H9 (cell line): ENCODE measurements at regions not wholly inside any gene's neighbourhood (a gene's known extent, or its start where the extent isn't known, plus 50 kb on each side); places are given as distances from the start of the nearest gene placed in this dataset.

ENCODE experiments used
- DNase-seq: peaks from one replicate; pipeline ENCODE4 v3.0.0-alpha.2; 2017
- H2AFZ ChIP-seq: one replicate; pipeline ENCODE4 v1.6.1; 2013; ENCODE audit warnings: mild to moderate bottlenecking, low read length, control low read depth, moderate library complexity
- H2AK5ac ChIP-seq: 2 replicates; pipeline ENCODE4 v1.6.1; 2013; ENCODE audit warnings: low read length, control low read depth, mixed read lengths; ENCODE audit not compliant: insufficient read length
- H2BK120ac ChIP-seq: one replicate; pipeline ENCODE4 v1.6.1; 2013; ENCODE audit warnings: low read depth, mild to moderate bottlenecking, low read length, control low read depth, inconsistent platforms; ENCODE audit not compliant: poor library complexity, severe bottlenecking
- H2BK12ac ChIP-seq: 2 replicates; pipeline ENCODE4 v1.6.1; 2013; ENCODE audit warnings: low read length, control low read depth, mixed read lengths, low read depth; ENCODE audit not compliant: insufficient read length
- H2BK15ac ChIP-seq: 2 replicates; pipeline ENCODE4 v1.6.1; 2013; ENCODE audit warnings: low read depth, low read length, control low read depth
- H2BK20ac ChIP-seq: one replicate; pipeline ENCODE4 v1.6.1; 2013; ENCODE audit warnings: low read depth, mild to moderate bottlenecking, low read length, control low read depth, inconsistent platforms; ENCODE audit not compliant: poor library complexity, severe bottlenecking
- H2BK5ac ChIP-seq: 2 replicates; pipeline ENCODE4 v1.6.1; 2013; ENCODE audit warnings: low read length, control low read depth, mixed read lengths; ENCODE audit not compliant: insufficient read length
- H3K14ac ChIP-seq: 2 replicates; pipeline ENCODE4 v1.6.1; 2013; ENCODE audit warnings: low read length, control low read depth; ENCODE audit not compliant: insufficient read depth
- H3K18ac ChIP-seq: 2 replicates; pipeline ENCODE4 v1.6.1; 2013; ENCODE audit warnings: low read depth, mild to moderate bottlenecking, mixed read lengths, low read length, control low read depth; ENCODE audit not compliant: insufficient read length
- H3K23ac ChIP-seq: 2 replicates; pipeline ENCODE4 v1.6.1; 2013; ENCODE audit warnings: low read length, control low read depth, mixed read lengths, low read depth; ENCODE audit not compliant: insufficient read length
- H3K23me2 ChIP-seq: 2 replicates; pipeline ENCODE4 v1.6.1; 2013; ENCODE audit warnings: low read depth, mild to moderate bottlenecking, mixed read lengths, low read length, control low read depth; ENCODE audit not compliant: insufficient read length, poor library complexity, severe bottlenecking
- H3K27ac ChIP-seq: 2 replicates; pipeline ENCODE4 v1.5.1; 2013; ENCODE audit warnings: low read length, control low read depth, mixed read lengths, low read depth; ENCODE audit not compliant: insufficient read length
- H3K27me3 ChIP-seq: 2 replicates; pipeline ENCODE4 v1.6.1; 2013; ENCODE audit warnings: low read length, control low read depth, inconsistent platforms; ENCODE audit not compliant: insufficient read depth
- H3K4ac ChIP-seq: 2 replicates; pipeline ENCODE4 v1.6.1; 2013; ENCODE audit warnings: low read depth, mild to moderate bottlenecking, control low read depth, inconsistent platforms, low read length, moderate library complexity
- H3K4me1 ChIP-seq: 2 replicates; pipeline ENCODE4 v1.6.1; 2013; ENCODE audit warnings: low read length, control low read depth, inconsistent platforms; ENCODE audit not compliant: insufficient read depth
- H3K4me2 ChIP-seq: 2 replicates; pipeline ENCODE4 v1.6.1; 2013; ENCODE audit warnings: low read length, control low read depth, mixed read lengths; ENCODE audit not compliant: insufficient read length, insufficient read depth
- H3K56ac ChIP-seq: 2 replicates; pipeline ENCODE4 v1.6.1; 2013; ENCODE audit warnings: low read depth, mild to moderate bottlenecking, mixed read lengths, low read length, control low read depth; ENCODE audit not compliant: insufficient read length
- H3K79me1 ChIP-seq: 2 replicates; pipeline ENCODE4 v1.6.1; 2013; ENCODE audit warnings: low read depth, mild to moderate bottlenecking, moderate library complexity, low read length, control low read depth, inconsistent platforms; ENCODE audit not compliant: insufficient read depth, poor library complexity, severe bottlenecking
- H3K79me2 ChIP-seq: 2 replicates; pipeline ENCODE4 v1.6.1; 2013; ENCODE audit warnings: low read length, control low read depth, inconsistent platforms; ENCODE audit not compliant: insufficient read depth
- H3K9ac ChIP-seq: 2 replicates; pipeline ENCODE4 v1.6.1; 2013; ENCODE audit warnings: low read length, control low read depth, mixed read lengths; ENCODE audit not compliant: insufficient read length; ENCODE audit errors: extremely low read depth
- H3K9me3 ChIP-seq: one replicate; pipeline ENCODE4 v1.6.1; 2013; ENCODE audit warnings: low read depth, low read length, inconsistent platforms; ENCODE audit not compliant: control insufficient read depth
- H3T11ph ChIP-seq: one replicate; pipeline ENCODE4 v1.6.1; 2013; ENCODE audit warnings: mild to moderate bottlenecking, low read length, control low read depth, inconsistent platforms
- H4K20me1 ChIP-seq: one replicate; pipeline ENCODE4 v1.6.1; 2013; ENCODE audit not compliant: control insufficient read depth, insufficient read length, insufficient read depth
- H4K5ac ChIP-seq: 2 replicates; pipeline ENCODE4 v1.6.1; 2013; ENCODE audit warnings: low read depth, mild to moderate bottlenecking, mixed read lengths, low read length, control low read depth; ENCODE audit not compliant: insufficient read length
- H4K8ac ChIP-seq: replicated peaks from 2 replicates; pipeline ENCODE4 v1.6.1; 2013; ENCODE audit warnings: low read length, control low read depth, mixed read lengths, low read depth; ENCODE audit not compliant: insufficient read length
- H4K91ac ChIP-seq: 2 replicates; pipeline ENCODE4 v1.6.1; 2013; ENCODE audit warnings: low read depth, mild to moderate bottlenecking, moderate library complexity, mixed read lengths, low read length, control low read depth; ENCODE audit not compliant: insufficient read length
- H3K27ac Mint-ChIP-seq, 3 experiments: 2 replicates in 2 of 3; 3 replicates in 1 of 3; pipeline ENCODE4 v1.8.0; 2020 to 2021; ENCODE audit warnings: mixed read lengths in 3 of 3, mild to moderate bottlenecking in 1 of 3, moderate library complexity in 1 of 3
- H3K27me3 Mint-ChIP-seq: 2 replicates; pipeline ENCODE4 v1.8.0; 2021; ENCODE audit warnings: low read depth, mild to moderate bottlenecking, moderate library complexity, mixed read lengths
- H3K36me3 Mint-ChIP-seq, 3 experiments: 2 replicates in 2 of 3; 3 replicates in 1 of 3; pipeline ENCODE4 v1.8.0; 2020 to 2021; ENCODE audit warnings: low read depth in 3 of 3, mixed read lengths in 3 of 3; ENCODE audit not compliant: insufficient read depth in 1 of 3
- H3K4me1 Mint-ChIP-seq, 2 experiments: 2 replicates each; pipeline ENCODE4 v1.8.0; 2020; ENCODE audit warnings: mixed read lengths in 2 of 2
- H3K4me3 Mint-ChIP-seq, 2 experiments: 2 replicates in 1 of 2; 3 replicates in 1 of 2; pipeline ENCODE4 v1.8.0; 2020 to 2021; ENCODE audit warnings: mild to moderate bottlenecking in 2 of 2, mixed read lengths in 2 of 2, moderate library complexity in 1 of 2
- H3K9me3 Mint-ChIP-seq, 2 experiments: 2 replicates in 1 of 2; 3 replicates in 1 of 2; pipeline ENCODE4 v1.8.0; 2020; ENCODE audit warnings: mild to moderate bottlenecking in 2 of 2, mixed read lengths in 2 of 2, moderate library complexity in 1 of 2
- CTCF ChIP-seq: fragments of 200-600 bp; sonication (generic); conservative IDR thresholded peaks from 3 replicates; pipeline ENCODE4 v1.8.0; 2021; ENCODE audit warnings: antibody characterized with exemption, mild to moderate bottlenecking
- WGBS: extraction: QIAGEN DNeasy Blood & Tissue Kit; methylation state at CpG from one replicate; pipeline ENCODE4 v1.1.7; 2013; ENCODE audit warnings: missing lambda C conversion rate, low lambda C conversion rate, mixed read lengths; ENCODE audit not compliant: insufficient read length; ENCODE audit errors: extremely low coverage; 5-methylcytosine and 5-hydroxymethylcytosine counted together

DNA sequence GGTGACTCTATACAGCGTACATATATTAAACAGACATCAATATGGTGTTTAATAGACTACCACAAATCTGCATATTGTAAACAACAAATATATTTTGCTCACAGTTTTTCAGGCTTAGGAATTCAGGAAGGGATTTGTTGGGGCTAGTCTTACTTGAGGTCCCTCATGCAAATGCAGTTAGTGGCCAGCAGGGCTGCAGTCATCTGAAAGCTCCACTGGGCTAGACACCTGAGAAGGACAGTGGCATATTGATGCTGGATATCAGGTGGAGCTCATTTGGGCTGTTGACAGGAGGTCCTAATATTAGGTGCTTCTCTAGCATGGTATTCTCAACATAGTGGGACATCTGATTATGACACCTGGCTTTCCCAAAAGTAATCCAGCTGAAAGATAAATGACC, 493.8 kb upstream of the PABPC4L start:
- H3K27me3 ChIP-seq, result no peaks in the 10 kb centered on the region

More for the DNA sequence above, 493.8 kb upstream of the PABPC4L start:
- Histone ChIP-seq H2BK5ac (no peak overlapping the region), H3K14ac (no peak overlapping the region), H2BK120ac (no peak overlapping the region), H2BK12ac (no peak overlapping the region), H2BK15ac (no peak overlapping the region), H4K8ac (no peak overlapping the region), H3K56ac (no peak overlapping the region), H3K4ac (no peak overlapping the region), H2AFZ (no peak overlapping the region), H3T11ph (no peak overlapping the region), H3K18ac (no peak overlapping the region), H2AK5ac (no peak overlapping the region), H3K79me1 (no peaks in the 10 kb centered on the region), H3K27ac (no peak overlapping the region), H3K23me2 (no peaks in the 10 kb centered on the region), H2BK20ac (no peak overlapping the region), H3K9ac (no peak overlapping the region), H3K23ac (no peak overlapping the region), H3K4me2 (no peak overlapping the region), H3K9me3 (peaks cover 6% of the 10 kb centered on the region), H3K4me1 (no peaks in the 10 kb centered on the region), H4K20me1 (no peaks in the 10 kb centered on the region), H3K79me2 (no peaks in the 10 kb centered on the region), H4K91ac (no peak overlapping the region), H4K5ac (no peak overlapping the region)
- no CpG with 5 or more reads among the region's 1 CpG for WGBS
- Mint-ChIP-seq H3K4me3 (no peak overlapping the region), H3K4me1 (peaks cover 0 to 21% of the 10 kb centered on the region in 2 experiments; a peak in 2 of 4 replicates), H3K36me3 (peaks cover 16 to 32% (median 20%) of the 10 kb centered on the region in 3 experiments), H3K27ac (no peak overlapping the region; a peak in 1 of 7 replicates), H3K9me3 (peaks cover 23 to 29% of the 10 kb centered on the region in 2 experiments), H3K27me3 (peaks cover 4% of the 10 kb centered on the region; the same call in 1 of the 2 replicates)
- no peak for DNase-seq
- peak; percentile 44 for TF ChIP-seq CTCF
